K562 (cell line): ENCODE measurements at regions not wholly inside any gene's neighbourhood (a gene's known extent, or its start where the extent isn't known, plus 50 kb on each side); places are given as distances from the start of the nearest gene placed in this dataset.

ENCODE experiments used
- ATAC-seq: fragments of 200-7000 bp; cut with Tn5 transposase; 3 replicates; pipeline ENCODE4 v1.9.1; 2020; ENCODE audit warnings: moderate library complexity
- BruUV-seq: library from RNA; stranded (reverse); fragments of 400-500 nt; replicated peaks from 2 replicates; lab custom pipeline; 2021; lab: Mats Ljungman, UMichigan
- CTCF ChIA-PET: fragments of 300-600 bp; formaldehyde crosslinking; extraction: SDS; loops from one replicate; lab custom pipeline; 2021; ENCODE audit warnings: low intra/inter-chr PET ratio; lab: Yijun Ruan, JAX
- POLR2A ChIA-PET: fragments of 300-600, 350-650 bp; sonication (Branson Sonifier 250); formaldehyde crosslinking; extraction: SDS; loops from one replicate; lab custom pipeline; 2021; ENCODE audit warnings: antibody characterized with exemption, inconsistent platforms; lab: Yijun Ruan, JAX
- DNase-seq, 4 experiments: peaks; one replicate each; pipeline versions ENCODE4 v3.0.0 to v3.0.0-alpha.2; 2011 to 2018; ENCODE audit warnings: low spot score in 3 of 4, mixed read lengths in 3 of 4; ENCODE audit errors: extremely low read depth in 1 of 4
- FAIRE-seq: peaks from 2 replicates; lab custom pipeline; 2011; peaks lifted over from hg19 to GRCh38; lab: Jason Lieb, UNC
- H2AFZ ChIP-seq: 2 replicates; pipeline ENCODE4 v1.6.0; 2011; ENCODE audit warnings: low read depth, low read length, control low read depth, inconsistent platforms
- H3K27ac ChIP-seq: fragments of 200-600 bp; 3 replicates; pipeline ENCODE4 v1.8.0; 2011; ENCODE audit warnings: low read depth, mild to moderate bottlenecking, control low read depth, inconsistent platforms, low read length, moderate library complexity, mixed read lengths; ENCODE audit errors: extremely low read depth
- H3K27me3 ChIP-seq, 2 experiments: fragments of 300-600 bp in 1 of 2; 2 replicates in 1 of 2; 3 replicates in 1 of 2; pipeline versions ENCODE4 v1.6.0 to v1.8.0; 2011; ENCODE audit warnings: inconsistent platforms in 2 of 2, low read length in 2 of 2, mild to moderate bottlenecking in 1 of 2, mixed read lengths in 1 of 2, moderate library complexity in 1 of 2; ENCODE audit not compliant: control insufficient read depth in 2 of 2, insufficient read depth in 2 of 2
- H3K36me3 ChIP-seq: fragments of 300-600 bp; 3 replicates; pipeline ENCODE4 v1.8.0; 2011; ENCODE audit warnings: mild to moderate bottlenecking, low read length, inconsistent platforms; ENCODE audit not compliant: control insufficient read depth, insufficient read depth
- H3K4me1 ChIP-seq, 2 experiments: fragments of 200-600 bp in 1 of 2; replicated peaks in 1 of 2; 2 replicates in 1 of 2; 3 replicates in 1 of 2; pipeline versions ENCODE4 v1.5.1 to v1.8.0; 2011; ENCODE audit warnings: inconsistent platforms in 2 of 2, low read length in 2 of 2, mild to moderate bottlenecking in 1 of 2, mixed read lengths in 1 of 2, moderate library complexity in 1 of 2; ENCODE audit not compliant: control insufficient read depth in 2 of 2, insufficient read depth in 2 of 2
- H3K4me2 ChIP-seq: 2 replicates; pipeline ENCODE4 v1.6.1; 2011; ENCODE audit warnings: low read length, control low read depth, inconsistent platforms, mixed read lengths; ENCODE audit not compliant: insufficient read depth
- H3K4me3 ChIP-seq: fragments of 200-600 bp; sonication (generic), shearing (Covaris generic); 2 replicates; pipeline ENCODE4 v1.5.1; 2016; ENCODE audit warnings: control low read depth, inconsistent platforms
- H3K79me2 ChIP-seq: fragments of 200-600 bp; 3 replicates; pipeline ENCODE4 v1.8.0; 2011; ENCODE audit warnings: low read length, inconsistent platforms; ENCODE audit not compliant: control insufficient read depth, insufficient read depth
- H3K9ac ChIP-seq, 2 experiments: 2 replicates each; pipeline versions ENCODE4 v1.6.0 to v1.6.1; 2011; ENCODE audit warnings: low read depth in 2 of 2, low read length in 2 of 2, control low read depth in 1 of 2, inconsistent platforms in 1 of 2, mild to moderate bottlenecking in 1 of 2, mixed read lengths in 1 of 2; ENCODE audit not compliant: insufficient read depth in 1 of 2
- H3K9me1 ChIP-seq: one replicate; pipeline ENCODE4 v1.6.0; 2011; ENCODE audit warnings: inconsistent platforms, mild to moderate bottlenecking, low read length, moderate library complexity; ENCODE audit not compliant: control insufficient read depth, insufficient read depth
- H3K9me3 ChIP-seq: replicated peaks from 2 replicates; pipeline ENCODE4 v1.5.1; 2011; ENCODE audit warnings: low read depth, low read length, inconsistent platforms; ENCODE audit not compliant: control insufficient read depth, insufficient read depth
- H4K20me1 ChIP-seq: replicated peaks from 2 replicates; pipeline ENCODE4 v1.6.1; 2011; ENCODE audit warnings: low read length, inconsistent platforms, mixed read lengths; ENCODE audit not compliant: control insufficient read depth, insufficient read depth
- CEBPB ChIP-seq: fragments of 450-650 bp; IDR thresholded peaks from 2 replicates; pipeline ENCODE4 v1.6.1; 2016; ENCODE audit warnings: missing genetic modification characterization, missing compliant biosample characterization
- CHD1 ChIP-seq: fragments of 200-600 bp; sonication (generic); IDR thresholded peaks from one replicate; pipeline ENCODE4 v1.6.1; 2012; ENCODE audit warnings: mild to moderate bottlenecking, moderate library complexity, low read length, inconsistent platforms
- FOXA1 ChIP-seq: fragments of 450-650 bp; IDR thresholded peaks from 2 replicates; pipeline ENCODE4 v1.6.1; 2016; ENCODE audit warnings: mild to moderate bottlenecking, borderline replicate concordance
- FOXA3 ChIP-seq, 2 experiments: fragments of 450-650 bp in 1 of 2; sonication (generic) in 1 of 2; formaldehyde crosslinking; IDR thresholded peaks in 1 of 2; conservative IDR thresholded peaks in 1 of 2; 2 replicates each; pipeline versions ENCODE4 v1.4.0 to v1.8.0; 2020 to 2022; ENCODE audit warnings: mild to moderate bottlenecking in 2 of 2, missing genetic modification reagents in 1 of 2
- NCOA6 ChIP-seq: fragments of 450-650 bp; IDR thresholded peaks from 2 replicates; pipeline ENCODE4 v1.6.1; 2017; ENCODE audit warnings: mild to moderate bottlenecking
- POLR2H ChIP-seq: IDR thresholded peaks from 2 replicates; pipeline ENCODE4 v1.6.1; 2016; ENCODE audit warnings: missing genetic modification characterization, low read depth, mild to moderate bottlenecking, control low read depth, missing compliant biosample characterization, moderate library complexity
- RAD21 ChIP-seq, 2 experiments: fragments of 250-450 bp in 1 of 2; fragments of 450-650 bp in 1 of 2; sonication (Bioruptor Pico) in 1 of 2; formaldehyde crosslinking in 1 of 2; IDR thresholded peaks in 1 of 2; conservative IDR thresholded peaks in 1 of 2; 2 replicates each; pipeline versions ENCODE4 v1.4.0 to v1.8.0; 2020 to 2022; ENCODE audit warnings: mild to moderate bottlenecking in 2 of 2, moderate library complexity in 1 of 2
- RBFOX2 ChIP-seq: fragments of 200-400 bp; formaldehyde crosslinking; IDR thresholded peaks from 2 replicates; pipeline ENCODE4 v1.6.1; 2017; ENCODE audit warnings: low read depth, mild to moderate bottlenecking, low read length, moderate library complexity
- RBM15 ChIP-seq: fragments of 200-400 bp; formaldehyde crosslinking; IDR thresholded peaks from 2 replicates; pipeline ENCODE4 v1.6.1; 2018; ENCODE audit warnings: mild to moderate bottlenecking, low read length, moderate library complexity; ENCODE audit not compliant: insufficient read depth
- TOE1 ChIP-seq, 2 experiments: fragments of 450-650 bp in 1 of 2; sonication (generic) in 1 of 2; formaldehyde crosslinking in 1 of 2; IDR thresholded peaks; 2 replicates each; pipeline versions ENCODE4 v1.7.1 to v1.8.0; 2016 to 2022; ENCODE audit warnings: borderline replicate concordance in 2 of 2, mild to moderate bottlenecking in 2 of 2, antibody characterized with exemption in 1 of 2, inconsistent platforms in 1 of 2, low read depth in 1 of 2, missing genetic modification reagents in 1 of 2, moderate library complexity in 1 of 2
- USF1 ChIP-seq: sonication (generic); formaldehyde crosslinking; IDR thresholded peaks from 2 replicates; pipeline ENCODE4 v1.9.0; 2022; ENCODE audit warnings: mild to moderate bottlenecking, missing genetic modification reagents
- ZBTB7A ChIP-seq: IDR thresholded peaks from 2 replicates; pipeline ENCODE4 v1.6.1; 2011; ENCODE audit warnings: low read depth, mild to moderate bottlenecking, low read length, moderate library complexity, borderline replicate concordance; ENCODE audit not compliant: control insufficient read depth
- ZFP30 ChIP-seq: fragments of 250-450 bp; sonication (Bioruptor Pico); IDR thresholded peaks from 2 replicates; pipeline ENCODE4 v1.8.0; 2022; ENCODE audit warnings: moderate library complexity, mild to moderate bottlenecking, inconsistent platforms, borderline replicate concordance
- ZNF696 ChIP-seq: fragments of 250-450 bp; sonication (Bioruptor Pico); conservative IDR thresholded peaks from 2 replicates; pipeline ENCODE4 v1.4.0; 2020; ENCODE audit warnings: mild to moderate bottlenecking, moderate library complexity
- WGBS: fragments of 100-300 bp; shearing (Covaris generic); methylation state at CpG from one replicate; pipeline ENCODE4 v1.1.6; 2016; ENCODE audit warnings: low coverage, mixed read lengths; ENCODE audit not compliant: insufficient coverage; ENCODE audit errors: missing lambda C conversion rate; 5-methylcytosine and 5-hydroxymethylcytosine counted together
- in situ Hi-C: fragments of 300-500 bp; cut with MboI; formaldehyde crosslinking; loops from 4 replicates; pipeline ENCODE4 v1.15.0; 2018; ENCODE audit warnings: inconsistent platforms, mixed read lengths
- intact Hi-C: fragments of 100-400 bp; cut with micrococcal nuclease; formaldehyde crosslinking; loops from 2 replicates; pipeline ENCODE4 v1.14.2; 2022
- TF ChIP-seq, protein P1 (sequence below): fragments of 250-450 bp; sonication (Bioruptor Pico); IDR thresholded peaks from 2 replicates; pipeline ENCODE4 v1.5.0; 2021; ENCODE audit warnings: mild to moderate bottlenecking, moderate library complexity

DNA sequence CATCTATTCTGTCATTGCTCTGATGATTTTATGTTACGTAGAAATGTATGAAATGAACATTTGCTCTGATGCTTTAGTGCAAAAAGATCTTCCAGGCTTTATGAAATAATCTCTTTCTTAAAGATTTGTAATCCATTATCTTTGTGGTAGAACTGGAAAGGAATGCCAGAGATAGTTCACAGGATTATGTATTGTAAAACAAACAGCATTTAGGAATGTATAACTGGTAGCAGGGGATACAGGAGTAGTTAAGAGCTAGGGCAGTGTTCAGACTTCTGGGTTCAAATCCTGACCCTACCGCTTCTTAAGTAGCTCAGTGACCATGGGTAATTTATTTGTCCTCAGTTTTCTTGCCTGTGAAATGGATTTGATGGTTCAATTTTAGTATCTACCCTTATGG, 429.8 kb upstream of the TPM1 start:
- TF ChIP-seq USF1 (CRISPR knock-in tag) (no peak), ZNF696 (CRISPR knock-in tag) (no peak), ZBTB7A (no peak), FOXA3 (CRISPR knock-in tag; conservative IDR thresholded peaks at IDR 0.05 in 1 of 2, IDR thresholded peaks at IDR 0.05 in 1 of 2) (no peak), NCOA6 (no peak), RBFOX2 (no peak), RAD21 (CRISPR knock-in tag; conservative IDR thresholded peaks at IDR 0.05 in 1 of 2, IDR thresholded peaks at IDR 0.05 in 1 of 2) (no peak), FOXA1 (no peak), TOE1 (IDR thresholded peaks at IDR 0.05; ENCODE audit: borderline replicate concordance) (no peak), TOE1 (CRISPR knock-in tag; IDR thresholded peaks at IDR 0.05; ENCODE audit: borderline replicate concordance, low read depth) (no peak), ZFP30 (CRISPR knock-in tag) (no peak), RBM15 (no peak), CEBPB (tag) (no peak), POLR2H (no peak), CHD1 (no peak)
- TF ChIP-seq, protein P1, sequence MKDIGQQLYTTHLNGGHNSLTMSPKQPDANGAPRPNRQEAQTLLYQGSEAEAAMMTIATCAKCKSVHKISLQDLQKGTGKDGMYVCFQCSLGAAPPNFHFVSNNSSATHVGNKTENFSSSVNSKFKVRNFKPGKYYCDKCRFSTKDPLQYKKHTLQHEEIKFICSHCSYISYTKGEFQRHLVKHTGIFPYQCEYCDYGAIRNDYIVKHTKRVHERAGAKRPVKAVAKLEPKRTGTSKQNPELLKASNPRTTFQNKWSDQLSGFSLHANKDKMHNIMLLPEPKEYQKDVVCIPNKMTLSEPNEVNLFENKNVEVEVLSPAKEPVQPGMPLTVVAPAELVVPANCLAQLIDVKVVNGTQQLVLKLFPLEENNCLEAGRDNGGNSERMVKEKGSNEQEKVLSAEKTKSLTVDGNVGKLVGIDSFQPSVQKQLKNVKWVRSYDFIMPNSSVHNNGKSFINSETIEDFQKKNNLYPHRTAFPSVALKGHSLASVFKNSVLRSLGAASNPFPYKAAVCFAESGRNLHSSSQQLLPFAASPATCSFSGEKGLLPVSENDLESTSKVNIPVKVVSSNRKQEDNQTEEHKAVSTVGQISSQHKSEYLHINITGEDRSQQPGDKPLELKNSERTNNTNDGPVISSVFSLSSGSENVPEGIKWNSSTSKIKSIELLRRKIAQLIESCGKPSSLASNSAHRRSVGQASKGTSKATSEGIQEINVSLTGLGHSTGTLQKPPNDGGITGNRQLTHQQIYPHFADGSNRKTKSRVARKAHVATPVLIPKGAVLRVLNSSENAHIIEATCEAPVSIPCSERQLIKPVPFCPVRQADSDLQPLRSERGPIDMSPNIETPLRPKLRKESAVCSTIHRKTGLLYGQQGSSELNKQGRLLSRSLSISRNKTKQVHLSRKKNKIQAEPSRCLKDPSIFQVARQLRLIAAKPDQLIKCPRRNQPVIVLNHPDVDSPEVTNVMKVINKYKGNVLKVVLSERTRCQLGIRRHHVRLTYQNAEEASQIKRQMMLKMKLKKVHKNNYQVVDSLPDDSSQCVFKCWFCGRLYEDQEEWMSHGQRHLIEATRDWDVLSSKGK, result no peak
- POLR2A ChIA-PET, result no interaction called here
- Histone ChIP-seq H3K4me3 (no peak overlapping the region), H2AFZ (no peak overlapping the region), H3K27me3 (peaks cover 0 to 12% of the 10 kb centered on the region in 2 experiments; a peak in 3 of 5 replicates), H3K4me1 (no peaks in the 10 kb centered on the region), H3K9me3 (no peaks in the 10 kb centered on the region), H3K9me1 (no peaks in the 10 kb centered on the region), H3K27ac (no peak overlapping the region), H3K36me3 (no peaks in the 10 kb centered on the region), H3K79me2 (no peaks in the 10 kb centered on the region), H3K9ac (no peak overlapping the region), H4K20me1 (no peaks in the 10 kb centered on the region), H3K4me2 (no peak overlapping the region)
- DNase-seq (no peak), FAIRE-seq (no peak), ATAC-seq (no peak)
- intact Hi-C loops (no loop called here), in situ Hi-C loops (no loop called here)
- BruUV-seq, result no TSS peak
- WGBS, result 3% methylated on average over 2 of the region's 2 CpGs
- CTCF ChIA-PET, result no interaction called here
